K562 (cell line): ENCODE measurements at regions not wholly inside any gene's neighbourhood (a gene's known extent, or its start where the extent isn't known, plus 50 kb on each side); places are given as distances from the start of the nearest gene placed in this dataset.

ENCODE experiments used
- ATAC-seq: fragments of 200-7000 bp; cut with Tn5 transposase; 3 replicates; pipeline ENCODE4 v1.9.1; 2020; ENCODE audit warnings: moderate library complexity
- BruUV-seq: library from RNA; stranded (reverse); fragments of 400-500 nt; replicated peaks from 2 replicates; lab custom pipeline; 2021; lab: Mats Ljungman, UMichigan
- CTCF ChIA-PET: fragments of 300-600 bp; formaldehyde crosslinking; extraction: SDS; loops from one replicate; lab custom pipeline; 2021; ENCODE audit warnings: low intra/inter-chr PET ratio; lab: Yijun Ruan, JAX
- POLR2A ChIA-PET: fragments of 300-600, 350-650 bp; sonication (Branson Sonifier 250); formaldehyde crosslinking; extraction: SDS; loops from one replicate; lab custom pipeline; 2021; ENCODE audit warnings: antibody characterized with exemption, inconsistent platforms; lab: Yijun Ruan, JAX
- DNase-seq, 4 experiments: peaks; one replicate each; pipeline versions ENCODE4 v3.0.0 to v3.0.0-alpha.2; 2011 to 2018; ENCODE audit warnings: low spot score in 3 of 4, mixed read lengths in 3 of 4; ENCODE audit errors: extremely low read depth in 1 of 4
- FAIRE-seq: peaks from 2 replicates; lab custom pipeline; 2011; peaks lifted over from hg19 to GRCh38; lab: Jason Lieb, UNC
- H2AFZ ChIP-seq: 2 replicates; pipeline ENCODE4 v1.6.0; 2011; ENCODE audit warnings: low read depth, low read length, control low read depth, inconsistent platforms
- H3K27ac ChIP-seq: fragments of 200-600 bp; 3 replicates; pipeline ENCODE4 v1.8.0; 2011; ENCODE audit warnings: low read depth, mild to moderate bottlenecking, control low read depth, inconsistent platforms, low read length, moderate library complexity, mixed read lengths; ENCODE audit errors: extremely low read depth
- H3K27me3 ChIP-seq, 2 experiments: fragments of 300-600 bp in 1 of 2; 2 replicates in 1 of 2; 3 replicates in 1 of 2; pipeline versions ENCODE4 v1.6.0 to v1.8.0; 2011; ENCODE audit warnings: inconsistent platforms in 2 of 2, low read length in 2 of 2, mild to moderate bottlenecking in 1 of 2, mixed read lengths in 1 of 2, moderate library complexity in 1 of 2; ENCODE audit not compliant: control insufficient read depth in 2 of 2, insufficient read depth in 2 of 2
- H3K36me3 ChIP-seq: fragments of 300-600 bp; 3 replicates; pipeline ENCODE4 v1.8.0; 2011; ENCODE audit warnings: mild to moderate bottlenecking, low read length, inconsistent platforms; ENCODE audit not compliant: control insufficient read depth, insufficient read depth
- H3K4me1 ChIP-seq, 2 experiments: fragments of 200-600 bp in 1 of 2; replicated peaks in 1 of 2; 2 replicates in 1 of 2; 3 replicates in 1 of 2; pipeline versions ENCODE4 v1.5.1 to v1.8.0; 2011; ENCODE audit warnings: inconsistent platforms in 2 of 2, low read length in 2 of 2, mild to moderate bottlenecking in 1 of 2, mixed read lengths in 1 of 2, moderate library complexity in 1 of 2; ENCODE audit not compliant: control insufficient read depth in 2 of 2, insufficient read depth in 2 of 2
- H3K4me2 ChIP-seq: 2 replicates; pipeline ENCODE4 v1.6.1; 2011; ENCODE audit warnings: low read length, control low read depth, inconsistent platforms, mixed read lengths; ENCODE audit not compliant: insufficient read depth
- H3K4me3 ChIP-seq: fragments of 200-600 bp; sonication (generic), shearing (Covaris generic); 2 replicates; pipeline ENCODE4 v1.5.1; 2016; ENCODE audit warnings: control low read depth, inconsistent platforms
- H3K79me2 ChIP-seq: fragments of 200-600 bp; 3 replicates; pipeline ENCODE4 v1.8.0; 2011; ENCODE audit warnings: low read length, inconsistent platforms; ENCODE audit not compliant: control insufficient read depth, insufficient read depth
- H3K9ac ChIP-seq, 2 experiments: 2 replicates each; pipeline versions ENCODE4 v1.6.0 to v1.6.1; 2011; ENCODE audit warnings: low read depth in 2 of 2, low read length in 2 of 2, control low read depth in 1 of 2, inconsistent platforms in 1 of 2, mild to moderate bottlenecking in 1 of 2, mixed read lengths in 1 of 2; ENCODE audit not compliant: insufficient read depth in 1 of 2
- H3K9me1 ChIP-seq: one replicate; pipeline ENCODE4 v1.6.0; 2011; ENCODE audit warnings: inconsistent platforms, mild to moderate bottlenecking, low read length, moderate library complexity; ENCODE audit not compliant: control insufficient read depth, insufficient read depth
- H3K9me3 ChIP-seq: replicated peaks from 2 replicates; pipeline ENCODE4 v1.5.1; 2011; ENCODE audit warnings: low read depth, low read length, inconsistent platforms; ENCODE audit not compliant: control insufficient read depth, insufficient read depth
- H4K20me1 ChIP-seq: replicated peaks from 2 replicates; pipeline ENCODE4 v1.6.1; 2011; ENCODE audit warnings: low read length, inconsistent platforms, mixed read lengths; ENCODE audit not compliant: control insufficient read depth, insufficient read depth
- ARNT ChIP-seq, 2 experiments: fragments of 450-650 bp; IDR thresholded peaks; 2 replicates each; pipeline ENCODE4 v1.6.1; 2016; ENCODE audit warnings: mild to moderate bottlenecking in 1 of 2
- CEBPG ChIP-seq, 3 experiments: fragments of 200-800 bp in 1 of 3; sonication (Bioruptor generic) in 1 of 3; sonication (generic) in 1 of 3; formaldehyde crosslinking in 1 of 3; IDR thresholded peaks in 2 of 3; conservative IDR thresholded peaks in 1 of 3; 2 replicates each; pipeline versions ENCODE4 v1.6.1 to v1.8.0; 2016 to 2022; ENCODE audit warnings: missing compliant biosample characterization in 2 of 3, missing genetic modification characterization in 2 of 3, mild to moderate bottlenecking in 1 of 3, missing genetic modification reagents in 1 of 3
- FOXK1 ChIP-seq: sonication (generic); formaldehyde crosslinking; IDR thresholded peaks from 2 replicates; pipeline ENCODE4 v1.8.0; 2022; ENCODE audit warnings: missing genetic modification reagents, mild to moderate bottlenecking, borderline replicate concordance
- GTF2A2 ChIP-seq: IDR thresholded peaks from 2 replicates; pipeline ENCODE4 v1.6.1; 2016; ENCODE audit warnings: mild to moderate bottlenecking, missing genetic modification characterization, missing compliant biosample characterization
- JUND ChIP-seq, 2 experiments: IDR thresholded peaks; 2 replicates in 1 of 2; 3 replicates in 1 of 2; pipeline ENCODE4 v1.6.1; 2011; ENCODE audit warnings: borderline replicate concordance in 2 of 2, low read depth in 2 of 2, low read length in 2 of 2, improper control_type of control experiment in 1 of 2, missing biosample characterization in 1 of 2, missing genetic modification characterization in 1 of 2, missing genetic modification reagents in 1 of 2
- MTA3 ChIP-seq: fragments of 450-650 bp; formaldehyde crosslinking; IDR thresholded peaks from 2 replicates; pipeline ENCODE4 v1.6.1; 2017; ENCODE audit warnings: mild to moderate bottlenecking, borderline replicate concordance
- NFE2 ChIP-seq: IDR thresholded peaks from 2 replicates; pipeline ENCODE4 v1.6.1; 2014; ENCODE audit warnings: antibody characterized with exemption, low read depth
- RBFOX2 ChIP-seq: fragments of 200-400 bp; formaldehyde crosslinking; IDR thresholded peaks from 2 replicates; pipeline ENCODE4 v1.6.1; 2017; ENCODE audit warnings: low read depth, mild to moderate bottlenecking, low read length, moderate library complexity
- RNF2 ChIP-seq: sonication (generic); IDR thresholded peaks from 2 replicates; pipeline ENCODE4 v1.6.1; 2016
- SPI1 ChIP-seq: IDR thresholded peaks from 2 replicates; pipeline ENCODE4 v1.6.1; 2011; ENCODE audit warnings: low read depth, low read length, control low read depth, borderline replicate concordance
- SREBF2 ChIP-seq: sonication (generic); formaldehyde crosslinking; IDR thresholded peaks from 2 replicates; pipeline ENCODE4 v1.4.0; 2020; ENCODE audit warnings: mild to moderate bottlenecking, missing genetic modification reagents
- ZFP1 ChIP-seq: fragments of 450-650 bp; formaldehyde crosslinking; IDR thresholded peaks from 2 replicates; pipeline ENCODE4 v1.4.0; 2020; ENCODE audit warnings: mild to moderate bottlenecking, mixed read lengths
- ZNF699 ChIP-seq: fragments of 250-450 bp; sonication (Bioruptor Pico); IDR thresholded peaks from 2 replicates; pipeline ENCODE4 v1.8.0; 2021; ENCODE audit warnings: mild to moderate bottlenecking, moderate library complexity; ENCODE audit not compliant: insufficient replicate concordance
- WGBS: fragments of 100-300 bp; shearing (Covaris generic); methylation state at CpG from one replicate; pipeline ENCODE4 v1.1.6; 2016; ENCODE audit warnings: low coverage, mixed read lengths; ENCODE audit not compliant: insufficient coverage; ENCODE audit errors: missing lambda C conversion rate; 5-methylcytosine and 5-hydroxymethylcytosine counted together
- in situ Hi-C: fragments of 300-500 bp; cut with MboI; formaldehyde crosslinking; loops from 4 replicates; pipeline ENCODE4 v1.15.0; 2018; ENCODE audit warnings: inconsistent platforms, mixed read lengths
- intact Hi-C: fragments of 100-400 bp; cut with micrococcal nuclease; formaldehyde crosslinking; loops from 2 replicates; pipeline ENCODE4 v1.14.2; 2022
- TF ChIP-seq, protein P1 (sequence below): fragments of 450-650 bp; IDR thresholded peaks from 2 replicates; pipeline ENCODE4 v1.6.1; 2016; ENCODE audit warnings: borderline replicate concordance
- TF ChIP-seq, protein P2 (sequence below): fragments of 250-450 bp; sonication (Bioruptor Pico); IDR thresholded peaks from 2 replicates; pipeline ENCODE4 v1.8.0; 2022; ENCODE audit warnings: moderate library complexity, mild to moderate bottlenecking, inconsistent platforms
- TF ChIP-seq, protein P3 (sequence below): sonication (generic); formaldehyde crosslinking; IDR thresholded peaks from 2 replicates; pipeline ENCODE4 v1.8.1; 2023; ENCODE audit warnings: mild to moderate bottlenecking, missing genetic modification reagents, moderate library complexity
- TF ChIP-seq, protein P4 (sequence below): sonication (generic); formaldehyde crosslinking; IDR thresholded peaks from 2 replicates; pipeline ENCODE4 v1.8.1; 2022; ENCODE audit warnings: missing genetic modification reagents

DNA sequence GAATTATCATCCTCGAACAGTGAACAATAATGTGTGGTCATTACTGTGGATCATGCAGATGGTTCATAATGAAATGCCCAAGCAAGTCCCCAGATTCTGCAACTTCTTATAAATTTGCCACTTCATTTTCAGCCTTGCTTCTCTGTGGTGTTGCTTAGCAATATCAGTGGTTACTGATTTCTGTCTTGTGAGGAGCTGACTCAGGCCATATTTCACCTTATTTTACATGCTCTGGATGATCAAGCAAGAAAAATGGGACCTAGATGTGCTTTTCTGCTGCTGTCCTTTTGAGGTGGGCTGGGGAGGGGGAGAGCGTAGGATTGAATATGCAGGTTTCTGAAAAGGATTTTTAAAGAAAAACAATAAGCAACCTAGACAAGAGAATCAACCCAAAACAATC, 188.3 kb downstream of the SLC24A2 start:
- no peaks in the 10 kb centered on the region for H3K79me2 ChIP-seq
- H3K27me3 ChIP-seq, result no peaks in the 10 kb centered on the region
- H3K4me3 ChIP-seq, result no peak overlapping the region
- H3K9ac ChIP-seq, result no peak overlapping the region
- no peak for TF ChIP-seq SREBF2
- TF ChIP-seq, protein P1, sequence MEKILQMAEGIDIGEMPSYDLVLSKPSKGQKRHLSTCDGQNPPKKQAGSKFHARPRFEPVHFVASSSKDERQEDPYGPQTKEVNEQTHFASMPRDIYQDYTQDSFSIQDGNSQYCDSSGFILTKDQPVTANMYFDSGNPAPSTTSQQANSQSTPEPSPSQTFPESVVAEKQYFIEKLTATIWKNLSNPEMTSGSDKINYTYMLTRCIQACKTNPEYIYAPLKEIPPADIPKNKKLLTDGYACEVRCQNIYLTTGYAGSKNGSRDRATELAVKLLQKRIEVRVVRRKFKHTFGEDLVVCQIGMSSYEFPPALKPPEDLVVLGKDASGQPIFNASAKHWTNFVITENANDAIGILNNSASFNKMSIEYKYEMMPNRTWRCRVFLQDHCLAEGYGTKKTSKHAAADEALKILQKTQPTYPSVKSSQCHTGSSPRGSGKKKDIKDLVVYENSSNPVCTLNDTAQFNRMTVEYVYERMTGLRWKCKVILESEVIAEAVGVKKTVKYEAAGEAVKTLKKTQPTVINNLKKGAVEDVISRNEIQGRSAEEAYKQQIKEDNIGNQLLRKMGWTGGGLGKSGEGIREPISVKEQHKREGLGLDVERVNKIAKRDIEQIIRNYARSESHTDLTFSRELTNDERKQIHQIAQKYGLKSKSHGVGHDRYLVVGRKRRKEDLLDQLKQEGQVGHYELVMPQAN, result no peak
- TF ChIP-seq, protein P2, sequence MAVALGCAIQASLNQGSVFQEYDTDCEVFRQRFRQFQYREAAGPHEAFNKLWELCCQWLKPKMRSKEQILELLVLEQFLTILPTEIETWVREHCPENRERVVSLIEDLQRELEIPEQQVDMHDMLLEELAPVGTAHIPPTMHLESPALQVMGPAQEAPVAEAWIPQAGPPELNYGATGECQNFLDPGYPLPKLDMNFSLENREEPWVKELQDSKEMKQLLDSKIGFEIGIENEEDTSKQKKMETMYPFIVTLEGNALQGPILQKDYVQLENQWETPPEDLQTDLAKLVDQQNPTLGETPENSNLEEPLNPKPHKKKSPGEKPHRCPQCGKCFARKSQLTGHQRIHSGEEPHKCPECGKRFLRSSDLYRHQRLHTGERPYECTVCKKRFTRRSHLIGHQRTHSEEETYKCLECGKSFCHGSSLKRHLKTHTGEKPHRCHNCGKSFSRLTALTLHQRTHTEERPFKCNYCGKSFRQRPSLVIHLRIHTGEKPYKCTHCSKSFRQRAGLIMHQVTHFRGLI (CRISPR knock-in tag), result no peak
- TF ChIP-seq RBFOX2, result no peak
- TF ChIP-seq, protein P3, sequence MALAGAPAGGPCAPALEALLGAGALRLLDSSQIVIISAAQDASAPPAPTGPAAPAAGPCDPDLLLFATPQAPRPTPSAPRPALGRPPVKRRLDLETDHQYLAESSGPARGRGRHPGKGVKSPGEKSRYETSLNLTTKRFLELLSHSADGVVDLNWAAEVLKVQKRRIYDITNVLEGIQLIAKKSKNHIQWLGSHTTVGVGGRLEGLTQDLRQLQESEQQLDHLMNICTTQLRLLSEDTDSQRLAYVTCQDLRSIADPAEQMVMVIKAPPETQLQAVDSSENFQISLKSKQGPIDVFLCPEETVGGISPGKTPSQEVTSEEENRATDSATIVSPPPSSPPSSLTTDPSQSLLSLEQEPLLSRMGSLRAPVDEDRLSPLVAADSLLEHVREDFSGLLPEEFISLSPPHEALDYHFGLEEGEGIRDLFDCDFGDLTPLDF, result no peak
- TF ChIP-seq NFE2, result no peak
- TF ChIP-seq ZFP1 (CRISPR knock-in tag), result no peak
- no peak for TF ChIP-seq MTA3
- TF ChIP-seq JUND (IDR thresholded peaks at IDR 0.05; ENCODE audit: borderline replicate concordance, low read depth, low read length), result no peak
- no peak for TF ChIP-seq JUND (tag; IDR thresholded peaks at IDR 0.05; ENCODE audit: borderline replicate concordance, low read depth, low read length)
- no peak for TF ChIP-seq ZNF699 (CRISPR knock-in tag)
- no peak for TF ChIP-seq CEBPG (CRISPR knock-in tag; IDR thresholded peaks at IDR 0.05)
- no peak for TF ChIP-seq CEBPG (tag; conservative IDR thresholded peaks at IDR 0.05 in 1 of 2, IDR thresholded peaks at IDR 0.05 in 1 of 2)
- no peak for TF ChIP-seq ARNT (IDR thresholded peaks at IDR 0.05)
- no peak for TF ChIP-seq RNF2
- TF ChIP-seq, protein P4, sequence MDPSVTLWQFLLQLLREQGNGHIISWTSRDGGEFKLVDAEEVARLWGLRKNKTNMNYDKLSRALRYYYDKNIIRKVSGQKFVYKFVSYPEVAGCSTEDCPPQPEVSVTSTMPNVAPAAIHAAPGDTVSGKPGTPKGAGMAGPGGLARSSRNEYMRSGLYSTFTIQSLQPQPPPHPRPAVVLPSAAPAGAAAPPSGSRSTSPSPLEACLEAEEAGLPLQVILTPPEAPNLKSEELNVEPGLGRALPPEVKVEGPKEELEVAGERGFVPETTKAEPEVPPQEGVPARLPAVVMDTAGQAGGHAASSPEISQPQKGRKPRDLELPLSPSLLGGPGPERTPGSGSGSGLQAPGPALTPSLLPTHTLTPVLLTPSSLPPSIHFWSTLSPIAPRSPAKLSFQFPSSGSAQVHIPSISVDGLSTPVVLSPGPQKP (CRISPR knock-in tag), result no peak
- TF ChIP-seq GTF2A2 (tag), result no peak
- no peak for TF ChIP-seq FOXK1 (CRISPR knock-in tag)
- no peak for TF ChIP-seq SPI1
- DNase-seq (no peak), ATAC-seq (no peak), FAIRE-seq (no peak)
- no peak overlapping the region for H3K4me2 ChIP-seq
- no peaks in the 10 kb centered on the region for H3K9me1 ChIP-seq
- ChIA-PET POLR2A (no interaction called here), CTCF (no interaction called here)
- 5% methylated on average over 2 of the region's 2 CpGs for WGBS
- H3K27ac ChIP-seq, result no peak overlapping the region
- H3K36me3 ChIP-seq, result no peaks in the 10 kb centered on the region
- H3K9me3 ChIP-seq, result no peaks in the 10 kb centered on the region
- H3K4me1 ChIP-seq, result no peaks in the 10 kb centered on the region
- intact Hi-C loops (no loop called here), in situ Hi-C loops (no loop called here)
- no peaks in the 10 kb centered on the region for H4K20me1 ChIP-seq
- BruUV-seq, result no TSS peak
- no peak overlapping the region for H2AFZ ChIP-seq
